NCI-H526 treated with DMSO at 0.1 percent for 48 hours (cell line): ENCODE measurements at regions not wholly inside any gene's neighbourhood (a gene's known extent, or its start where the extent isn't known, plus 50 kb on each side); places are given as distances from the start of the nearest gene placed in this dataset.
"Not testable (repeated sequence)": the region's sequence is repeated elsewhere in the genome, so short reads cannot be mapped to it uniquely, and the experiment has no call there.

ENCODE experiments used
- DNase-seq: peaks from one replicate; lab custom pipeline; 2025; lab: John Stamatoyannopoulos, UW

- DNase-seq: no peak
These were observed 478.3 kb downstream of the TFAP2A start for GRCh38 chr6:9936551-9936950.

- no peak for DNase-seq
These were observed 481.2 kb downstream of the TFAP2A start for GRCh38 chr6:9933677-9934076.

GRCh38 chr6:9927275-9927674 lies 487.6 kb downstream of the TFAP2A start:
- no peak for DNase-seq

GRCh38 chr6:9924971-9925370 lies 489.9 kb downstream of the TFAP2A start:
- DNase-seq: no peak

GRCh38 chr6:9921366-9921765 lies 493.5 kb downstream of the TFAP2A start:
- DNase-seq: no peak

GRCh38 chr6:9914951-9915350 lies 499.9 kb downstream of the TFAP2A start:
- peak; percentile 22 for DNase-seq

GRCh38 chr6:9901376-9901775 lies 513.5 kb downstream of the TFAP2A start:
- no peak for DNase-seq

- DNase-seq: no peak
These were observed 518.1 kb downstream of the TFAP2A start for GRCh38 chr6:9896806-9897205.

GRCh38 chr6:9890893-9891292 lies 524.0 kb downstream of the TFAP2A start:
- no peak for DNase-seq

- no peak for DNase-seq
These were observed 524.4 kb downstream of the TFAP2A start for GRCh38 chr6:9890469-9890868.

- no peak for DNase-seq
These were observed 536.3 kb downstream of the TFAP2A start for GRCh38 chr6:9878535-9878934.

- no peak for DNase-seq
These were observed 539.1 kb downstream of the TFAP2A start for GRCh38 chr6:9875605-9876353.

- DNase-seq: no peak
These were observed 552.2 kb downstream of the TFAP2A start for GRCh38 chr6:9862603-9863167.

GRCh38 chr6:9851541-9852380 lies 563.1 kb downstream of the TFAP2A start:
- DNase-seq: no peak

GRCh38 chr6:9851006-9851405 lies 563.9 kb downstream of the TFAP2A start:
- DNase-seq: no peak

- DNase-seq: no peak
These were observed 566.8 kb downstream of the TFAP2A start for GRCh38 chr6:9848094-9848493.

GRCh38 chr6:9841886-9842725 lies 572.8 kb downstream of the TFAP2A start:
- no peak for DNase-seq

GRCh38 chr6:9834233-9834632 lies 580.6 kb downstream of the TFAP2A start:
- DNase-seq: no peak

GRCh38 chr6:9831783-9832182 lies 583.1 kb downstream of the TFAP2A start:
- no peak for DNase-seq

GRCh38 chr6:9830808-9831207 lies 584.1 kb downstream of the TFAP2A start:
- DNase-seq: no peak

- DNase-seq: no peak
These were observed 589.3 kb downstream of the TFAP2A start for GRCh38 chr6:9825526-9825925.

- DNase-seq: not testable (repeated sequence)
These were observed 604.1 kb downstream of the TFAP2A start for GRCh38 chr6:9810727-9811126.
